Ishikawa (cell line): ENCODE measurements at regions not wholly inside any gene's neighbourhood (a gene's known extent, or its start where the extent isn't known, plus 50 kb on each side); places are given as distances from the start of the nearest gene placed in this dataset.

ENCODE experiments used
- CEBPB ChIP-seq: IDR thresholded peaks from 2 replicates; pipeline ENCODE4 v1.6.1; 2012
- CREB1 ChIP-seq: IDR thresholded peaks from 2 replicates; pipeline ENCODE4 v1.6.1; 2012; ENCODE audit warnings: low read depth
- EGR1 ChIP-seq: IDR thresholded peaks from 2 replicates; pipeline ENCODE4 v1.6.1; 2012
- EP300 ChIP-seq: IDR thresholded peaks from 2 replicates; pipeline ENCODE4 v1.6.1; 2012; ENCODE audit warnings: borderline replicate concordance
- FOXM1 ChIP-seq: IDR thresholded peaks from 2 replicates; pipeline ENCODE4 v1.6.1; 2012; ENCODE audit warnings: low read depth, borderline replicate concordance
- MAX ChIP-seq: IDR thresholded peaks from 2 replicates; pipeline ENCODE4 v1.6.1; 2012
- NFIC ChIP-seq: IDR thresholded peaks from 2 replicates; pipeline ENCODE4 v1.6.1; 2012
- RAD21 ChIP-seq: IDR thresholded peaks from 2 replicates; pipeline ENCODE4 v1.6.1; 2012; ENCODE audit warnings: low read depth
- TAF1 ChIP-seq: IDR thresholded peaks from 2 replicates; pipeline ENCODE4 v1.6.1; 2012; ENCODE audit warnings: low read depth, mild to moderate bottlenecking
- USF1 ChIP-seq: IDR thresholded peaks from 2 replicates; pipeline ENCODE4 v1.6.1; 2012
- ZBTB7A ChIP-seq: IDR thresholded peaks from 2 replicates; pipeline ENCODE4 v1.6.1; 2012; ENCODE audit warnings: low read depth
- TF ChIP-seq, protein P1 (sequence below): IDR thresholded peaks from 2 replicates; pipeline ENCODE4 v1.6.1; 2012; ENCODE audit warnings: low read depth, mild to moderate bottlenecking

- TF ChIP-seq CREB1 (no peak), EGR1 (no peak), MAX (no peak), USF1 (no peak), EP300 (no peak), TAF1 (no peak), CEBPB (no peak), NFIC (no peak), FOXM1 (no peak), ZBTB7A (no peak), RAD21 (no peak)
- TF ChIP-seq, protein P1, sequence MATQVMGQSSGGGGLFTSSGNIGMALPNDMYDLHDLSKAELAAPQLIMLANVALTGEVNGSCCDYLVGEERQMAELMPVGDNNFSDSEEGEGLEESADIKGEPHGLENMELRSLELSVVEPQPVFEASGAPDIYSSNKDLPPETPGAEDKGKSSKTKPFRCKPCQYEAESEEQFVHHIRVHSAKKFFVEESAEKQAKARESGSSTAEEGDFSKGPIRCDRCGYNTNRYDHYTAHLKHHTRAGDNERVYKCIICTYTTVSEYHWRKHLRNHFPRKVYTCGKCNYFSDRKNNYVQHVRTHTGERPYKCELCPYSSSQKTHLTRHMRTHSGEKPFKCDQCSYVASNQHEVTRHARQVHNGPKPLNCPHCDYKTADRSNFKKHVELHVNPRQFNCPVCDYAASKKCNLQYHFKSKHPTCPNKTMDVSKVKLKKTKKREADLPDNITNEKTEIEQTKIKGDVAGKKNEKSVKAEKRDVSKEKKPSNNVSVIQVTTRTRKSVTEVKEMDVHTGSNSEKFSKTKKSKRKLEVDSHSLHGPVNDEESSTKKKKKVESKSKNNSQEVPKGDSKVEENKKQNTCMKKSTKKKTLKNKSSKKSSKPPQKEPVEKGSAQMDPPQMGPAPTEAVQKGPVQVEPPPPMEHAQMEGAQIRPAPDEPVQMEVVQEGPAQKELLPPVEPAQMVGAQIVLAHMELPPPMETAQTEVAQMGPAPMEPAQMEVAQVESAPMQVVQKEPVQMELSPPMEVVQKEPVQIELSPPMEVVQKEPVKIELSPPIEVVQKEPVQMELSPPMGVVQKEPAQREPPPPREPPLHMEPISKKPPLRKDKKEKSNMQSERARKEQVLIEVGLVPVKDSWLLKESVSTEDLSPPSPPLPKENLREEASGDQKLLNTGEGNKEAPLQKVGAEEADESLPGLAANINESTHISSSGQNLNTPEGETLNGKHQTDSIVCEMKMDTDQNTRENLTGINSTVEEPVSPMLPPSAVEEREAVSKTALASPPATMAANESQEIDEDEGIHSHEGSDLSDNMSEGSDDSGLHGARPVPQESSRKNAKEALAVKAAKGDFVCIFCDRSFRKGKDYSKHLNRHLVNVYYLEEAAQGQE: no peak
Observed at GRCh38 chr4:8747467-8748235, 124.0 kb downstream of the HMX1 start.
